ENCODE measurements at regions not wholly inside any gene's neighbourhood (a gene's known extent, or its start where the extent isn't known, plus 50 kb on each side); places are given as distances from the start of the nearest gene placed in this dataset.

- Histone ChIP-seq H3K9ac (ENCODE audit: insufficient read length, low read depth) (no peak overlapping the region), H3K4me3 (ENCODE audit: insufficient read length, low read depth) (no peak overlapping the region), H3K9me3 (ENCODE audit: insufficient read depth, low read length) (peaks cover 6% of the 10 kb centered on the region; the same call in 1 of the 2 replicates), H3K36me3 (ENCODE audit: insufficient read depth, insufficient read length, low read length) (no peaks in the 10 kb centered on the region), H3K4me1 (ENCODE audit: insufficient read depth, insufficient read length) (no peaks in the 10 kb centered on the region), H3K27me3 (ENCODE audit: insufficient read depth, insufficient read length) (no peaks in the 10 kb centered on the region)
- DNase-seq (ENCODE audit: low read depth, low spot score), result no peak
- TF ChIP-seq ZNF274 (IDR thresholded peaks at IDR 0.05; ENCODE audit: low read depth, low read length) (no peak), YY1 (IDR thresholded peaks at IDR 0.05; ENCODE audit: insufficient read depth, insufficient read length) (no peak), SUZ12 (IDR thresholded peaks at IDR 0.05; ENCODE audit: extremely low read depth, insufficient read depth, insufficient read length) (no peak)
These were observed 129.4 kb upstream of the IRX5 start for GRCh38 chr16:54801057-54801844.

- H3K4me3 ChIP-seq (ENCODE audit: insufficient read length, low read depth), result no peak overlapping the region
- DNase-seq (ENCODE audit: low read depth, low spot score), result no peak
- H3K27me3 ChIP-seq (ENCODE audit: insufficient read depth, insufficient read length), result no peaks in the 10 kb centered on the region
- H3K9me3 ChIP-seq (ENCODE audit: insufficient read depth, low read length), result peaks cover 6% of the 10 kb centered on the region; the same call in 1 of the 2 replicates
- H3K4me1 ChIP-seq (ENCODE audit: insufficient read depth, insufficient read length), result no peaks in the 10 kb centered on the region
- H3K9ac ChIP-seq (ENCODE audit: insufficient read length, low read depth), result no peak overlapping the region
- no peaks in the 10 kb centered on the region for H3K36me3 ChIP-seq (ENCODE audit: insufficient read depth, insufficient read length, low read length)
- TF ChIP-seq ZNF274 (IDR thresholded peaks at IDR 0.05; ENCODE audit: low read depth, low read length) (no peak), SUZ12 (IDR thresholded peaks at IDR 0.05; ENCODE audit: extremely low read depth, insufficient read depth, insufficient read length) (no peak)
These were observed 132.4 kb upstream of the IRX5 start for GRCh38 chr16:54798267-54798666.

DNA sequence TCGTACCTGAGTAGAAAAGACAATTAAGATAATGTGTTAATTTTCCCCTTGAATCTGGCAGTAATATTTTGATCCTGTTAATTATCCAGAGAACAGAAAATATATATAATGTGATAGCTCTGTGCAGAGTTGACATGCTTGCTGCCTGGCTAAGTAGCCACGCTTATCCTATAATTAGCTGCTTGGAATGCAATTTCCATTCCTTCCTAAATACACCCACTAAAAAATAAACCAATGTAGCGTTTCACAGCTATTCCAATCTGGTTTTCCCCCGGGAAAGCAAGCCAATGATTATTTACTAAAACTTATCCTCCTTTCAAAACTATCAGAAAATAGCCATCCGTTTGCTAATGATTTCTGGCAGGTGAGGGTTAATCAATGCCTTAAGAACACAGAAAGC, 134.5 kb upstream of the IRX5 start:
- TF ChIP-seq SUZ12 (IDR thresholded peaks at IDR 0.05; ENCODE audit: extremely low read depth, insufficient read depth, insufficient read length) (no peak), ZNF274 (IDR thresholded peaks at IDR 0.05; ENCODE audit: low read depth, low read length) (no peak), YY1 (IDR thresholded peaks at IDR 0.05; ENCODE audit: insufficient read depth, insufficient read length) (no peak)
- Histone ChIP-seq H3K4me1 (ENCODE audit: insufficient read depth, insufficient read length) (no peaks in the 10 kb centered on the region), H3K27me3 (ENCODE audit: insufficient read depth, insufficient read length) (no peaks in the 10 kb centered on the region), H3K4me3 (ENCODE audit: insufficient read length, low read depth) (no peak overlapping the region), H3K36me3 (ENCODE audit: insufficient read depth, insufficient read length, low read length) (no peaks in the 10 kb centered on the region), H3K9me3 (ENCODE audit: insufficient read depth, low read length) (peaks cover 6% of the 10 kb centered on the region; the same call in 1 of the 2 replicates), H3K9ac (ENCODE audit: insufficient read length, low read depth) (no peak overlapping the region)
- DNase-seq (ENCODE audit: low read depth, low spot score), result no peak

- Histone ChIP-seq H3K4me1 (ENCODE audit: insufficient read depth, insufficient read length) (no peaks in the 10 kb centered on the region), H3K4me3 (ENCODE audit: insufficient read length, low read depth) (no peak overlapping the region), H3K9me3 (ENCODE audit: insufficient read depth, low read length) (no peaks in the 10 kb centered on the region), H3K27me3 (ENCODE audit: insufficient read depth, insufficient read length) (no peaks in the 10 kb centered on the region), H3K36me3 (ENCODE audit: insufficient read depth, insufficient read length, low read length) (no peaks in the 10 kb centered on the region), H3K9ac (ENCODE audit: insufficient read length, low read depth) (no peak overlapping the region)
- no peak for TF ChIP-seq ZNF274 (IDR thresholded peaks at IDR 0.05; ENCODE audit: low read depth, low read length)
- TF ChIP-seq YY1 (IDR thresholded peaks at IDR 0.05; ENCODE audit: insufficient read depth, insufficient read length), result no peak
- TF ChIP-seq SUZ12 (IDR thresholded peaks at IDR 0.05; ENCODE audit: extremely low read depth, insufficient read depth, insufficient read length), result no peak
- DNase-seq (ENCODE audit: low read depth, low spot score), result no peak
These were observed 137.9 kb upstream of the IRX5 start for GRCh38 chr16:54792811-54793210.

- H3K9me3 ChIP-seq (ENCODE audit: insufficient read depth, low read length), result peaks cover 8% of the 10 kb centered on the region; the same call in 1 of the 2 replicates
- no peak overlapping the region for H3K4me3 ChIP-seq (ENCODE audit: insufficient read length, low read depth)
- no peak for TF ChIP-seq SUZ12 (IDR thresholded peaks at IDR 0.05; ENCODE audit: extremely low read depth, insufficient read depth, insufficient read length)
- TF ChIP-seq YY1 (IDR thresholded peaks at IDR 0.05; ENCODE audit: insufficient read depth, insufficient read length), result no peak
- TF ChIP-seq ZNF274 (IDR thresholded peaks at IDR 0.05; ENCODE audit: low read depth, low read length), result no peak
- no peaks in the 10 kb centered on the region for H3K4me1 ChIP-seq (ENCODE audit: insufficient read depth, insufficient read length)
- H3K9ac ChIP-seq (ENCODE audit: insufficient read length, low read depth), result no peak overlapping the region
- no peaks in the 10 kb centered on the region for H3K36me3 ChIP-seq (ENCODE audit: insufficient read depth, insufficient read length, low read length)
- no peak for DNase-seq (ENCODE audit: low read depth, low spot score)
- H3K27me3 ChIP-seq (ENCODE audit: insufficient read depth, insufficient read length), result no peaks in the 10 kb centered on the region
These were observed 143.6 kb upstream of the IRX5 start for GRCh38 chr16:54787045-54787444.

GRCh38 chr16:54783980-54784379, 146.7 kb upstream of the IRX5 start:
- Histone ChIP-seq H3K27me3 (ENCODE audit: insufficient read depth, insufficient read length) (no peaks in the 10 kb centered on the region), H3K4me1 (ENCODE audit: insufficient read depth, insufficient read length) (no peaks in the 10 kb centered on the region), H3K36me3 (ENCODE audit: insufficient read depth, insufficient read length, low read length) (no peaks in the 10 kb centered on the region), H3K9ac (ENCODE audit: insufficient read length, low read depth) (no peak overlapping the region), H3K4me3 (ENCODE audit: insufficient read length, low read depth) (no peak overlapping the region), H3K9me3 (ENCODE audit: insufficient read depth, low read length) (peaks cover 8% of the 10 kb centered on the region; the same call in 1 of the 2 replicates)
- TF ChIP-seq YY1 (IDR thresholded peaks at IDR 0.05; ENCODE audit: insufficient read depth, insufficient read length), result no peak
- TF ChIP-seq SUZ12 (IDR thresholded peaks at IDR 0.05; ENCODE audit: extremely low read depth, insufficient read depth, insufficient read length), result no peak
- no peak for TF ChIP-seq ZNF274 (IDR thresholded peaks at IDR 0.05; ENCODE audit: low read depth, low read length)
- DNase-seq (ENCODE audit: low read depth, low spot score), result no peak

DNA sequence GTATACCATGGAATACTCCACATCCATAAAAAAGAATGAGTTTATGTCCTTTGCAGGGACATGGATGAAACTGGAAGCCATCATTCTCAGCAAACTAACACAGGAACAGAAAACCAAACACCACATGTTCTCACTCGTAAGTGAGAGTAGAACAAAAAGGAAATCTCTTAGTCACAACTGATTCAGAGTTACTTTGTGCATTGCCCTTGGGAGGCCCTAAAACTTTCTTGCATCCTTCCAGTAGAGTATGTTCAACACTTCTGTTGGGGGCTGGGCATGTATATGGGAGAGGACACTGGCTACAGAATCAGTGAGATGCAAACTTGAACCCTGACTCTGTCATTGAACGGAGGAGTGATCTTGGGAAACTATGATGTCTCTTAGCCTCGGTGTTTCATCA, 147.4 kb upstream of the IRX5 start:
- H3K9ac ChIP-seq (ENCODE audit: insufficient read length, low read depth), result no peak overlapping the region
- no peaks in the 10 kb centered on the region for H3K36me3 ChIP-seq (ENCODE audit: insufficient read depth, insufficient read length, low read length)
- H3K27me3 ChIP-seq (ENCODE audit: insufficient read depth, insufficient read length), result no peaks in the 10 kb centered on the region
- no peak for DNase-seq (ENCODE audit: low read depth, low spot score)
- TF ChIP-seq YY1 (IDR thresholded peaks at IDR 0.05; ENCODE audit: insufficient read depth, insufficient read length), result no peak
- TF ChIP-seq SUZ12 (IDR thresholded peaks at IDR 0.05; ENCODE audit: extremely low read depth, insufficient read depth, insufficient read length), result no peak
- no peak for TF ChIP-seq ZNF274 (IDR thresholded peaks at IDR 0.05; ENCODE audit: low read depth, low read length)
- H3K4me3 ChIP-seq (ENCODE audit: insufficient read length, low read depth), result no peak overlapping the region
- no peaks in the 10 kb centered on the region for H3K4me1 ChIP-seq (ENCODE audit: insufficient read depth, insufficient read length)
- peaks cover 8% of the 10 kb centered on the region; the same call in 1 of the 2 replicates for H3K9me3 ChIP-seq (ENCODE audit: insufficient read depth, low read length)

Measured in NT2/D1 (cell line).